ENCODE measurements at regions not wholly inside any gene's neighbourhood (a gene's known extent, or its start where the extent isn't known, plus 50 kb on each side); places are given as distances from the start of the nearest gene placed in this dataset.

DNA sequence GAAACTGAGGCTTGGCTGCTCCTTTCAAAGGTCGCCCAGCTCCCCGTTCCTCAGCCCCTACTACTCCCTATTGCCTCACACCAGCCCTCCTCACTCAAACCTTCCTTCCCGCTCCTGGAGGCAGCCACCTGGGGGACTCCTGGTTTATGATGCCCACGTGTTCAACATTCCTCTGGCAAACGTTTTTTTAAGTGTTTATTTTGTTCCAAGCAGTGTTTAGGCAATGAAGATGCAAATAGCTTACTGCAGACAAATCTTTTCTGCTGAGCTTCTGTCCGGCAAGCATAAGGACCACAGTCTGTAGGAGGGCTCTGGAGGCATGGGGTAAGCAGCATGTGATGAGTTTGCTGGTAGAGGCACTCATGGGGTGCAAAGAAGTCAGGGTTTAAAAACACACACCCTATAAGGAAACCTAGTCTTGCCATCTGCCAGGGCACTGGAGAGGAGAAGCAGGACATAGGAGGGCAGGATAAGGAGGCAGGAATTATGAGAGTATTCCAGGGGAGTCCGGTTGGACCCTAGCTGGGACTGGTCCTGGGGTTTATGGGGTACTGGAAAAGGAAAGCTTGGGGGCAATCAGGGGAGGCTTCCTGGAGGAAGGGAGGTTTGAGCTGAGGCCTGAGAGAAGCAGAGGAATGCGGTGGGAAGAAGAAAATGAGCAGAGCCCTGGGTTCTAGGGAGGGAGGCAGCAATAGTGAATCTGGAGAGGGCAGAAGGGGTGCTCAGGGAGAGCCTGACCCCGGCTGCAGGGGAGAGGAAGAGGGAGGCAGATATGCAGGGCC lies 123.3 kb downstream of the NCOR2 start:
- no peak for DNase-seq

- no peak for DNase-seq
Measured at GRCh38 chr12:124442772-124443445, 124.5 kb downstream of the NCOR2 start.

DNA sequence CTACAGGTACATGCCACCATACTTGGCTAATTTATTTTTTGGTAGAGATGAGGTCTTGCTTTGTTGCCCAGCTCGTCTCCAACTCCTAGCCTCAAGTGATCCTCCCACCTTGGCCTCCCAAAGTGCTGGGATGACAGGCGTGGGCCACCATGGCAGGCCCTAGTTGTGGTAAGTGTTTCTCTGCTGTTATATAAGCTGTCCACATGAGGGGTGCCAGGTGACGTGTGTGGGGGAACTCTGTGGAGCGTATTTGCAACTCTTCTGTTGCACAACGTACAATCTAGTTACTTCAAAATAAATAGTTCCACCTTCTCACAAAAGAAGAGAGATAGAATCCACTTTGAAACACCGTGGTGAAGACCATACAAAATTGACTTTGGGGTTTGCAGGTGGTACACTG lies 125.1 kb downstream of the NCOR2 start:
- DNase-seq, result no peak

DNA sequence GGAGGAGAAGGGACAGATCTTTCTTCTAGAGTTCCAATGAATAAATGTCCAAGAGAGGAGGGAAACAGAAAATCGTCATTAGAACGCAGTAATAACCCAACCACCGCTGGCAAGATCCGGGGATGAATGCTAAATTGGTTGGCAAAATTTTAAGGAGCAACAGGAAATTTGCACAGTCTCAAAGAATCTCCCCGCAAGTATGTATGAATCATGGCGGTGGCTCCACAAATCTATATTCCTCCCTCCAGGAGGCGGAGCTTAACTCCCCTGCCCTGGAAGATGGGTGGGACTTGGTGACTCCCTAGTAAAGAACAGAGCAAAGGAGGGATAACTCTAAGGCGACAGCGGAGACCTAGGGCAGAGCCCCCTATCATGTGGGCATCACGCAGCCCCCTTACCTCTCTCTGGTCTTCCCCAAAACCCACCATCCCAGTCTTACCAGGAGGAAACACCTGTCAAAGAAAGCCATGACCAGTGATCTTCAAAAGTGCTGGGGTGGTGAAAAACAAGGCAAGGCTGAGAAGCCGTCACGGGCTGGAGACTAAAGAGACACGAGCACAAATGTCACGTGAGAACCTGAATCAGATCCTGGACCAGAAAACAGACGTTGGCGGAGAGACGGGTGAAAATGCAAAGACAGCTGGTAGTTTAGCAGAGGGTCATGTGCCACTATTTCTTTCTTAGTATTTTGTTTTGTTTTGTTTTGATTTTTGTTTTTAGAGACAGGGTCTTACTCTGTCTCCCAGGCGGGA lies 125.8 kb downstream of the NCOR2 start:
- peak; percentile 28 for DNase-seq

DNA sequence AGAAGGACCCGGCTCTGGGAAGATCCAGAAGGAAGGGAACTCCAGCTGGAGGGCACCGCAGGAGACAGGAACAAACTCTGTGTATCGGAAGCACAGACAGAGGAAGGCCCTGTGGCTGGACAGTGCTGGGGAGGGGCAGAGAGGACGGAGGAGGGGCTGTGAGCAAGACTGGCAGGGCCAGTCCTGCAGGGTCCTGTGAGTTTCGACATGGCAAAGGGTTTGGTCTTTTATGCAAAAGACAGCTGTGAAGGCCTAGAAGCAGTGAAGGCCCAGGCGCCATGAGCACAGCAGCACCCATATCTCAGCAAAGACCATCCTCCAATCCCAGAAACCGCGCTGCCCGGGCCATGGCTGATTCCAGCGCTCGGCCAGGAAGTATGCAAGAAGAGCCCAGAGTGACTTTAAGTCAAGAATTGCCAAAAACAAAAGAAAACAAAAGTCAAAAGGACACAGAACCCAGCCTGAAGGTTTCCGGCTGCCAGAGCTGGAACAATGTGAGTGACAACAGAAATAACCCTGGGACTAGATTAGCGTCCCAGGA lies 126.5 kb downstream of the NCOR2 start:
- DNase-seq, result no peak

- DNase-seq, result no peak
Measured at GRCh38 chr12:124440031-124440626, 127.3 kb downstream of the NCOR2 start.

GRCh38 chr12:124438437-124439056 lies 128.9 kb downstream of the NCOR2 start:
- DNase-seq, result no peak

DNA sequence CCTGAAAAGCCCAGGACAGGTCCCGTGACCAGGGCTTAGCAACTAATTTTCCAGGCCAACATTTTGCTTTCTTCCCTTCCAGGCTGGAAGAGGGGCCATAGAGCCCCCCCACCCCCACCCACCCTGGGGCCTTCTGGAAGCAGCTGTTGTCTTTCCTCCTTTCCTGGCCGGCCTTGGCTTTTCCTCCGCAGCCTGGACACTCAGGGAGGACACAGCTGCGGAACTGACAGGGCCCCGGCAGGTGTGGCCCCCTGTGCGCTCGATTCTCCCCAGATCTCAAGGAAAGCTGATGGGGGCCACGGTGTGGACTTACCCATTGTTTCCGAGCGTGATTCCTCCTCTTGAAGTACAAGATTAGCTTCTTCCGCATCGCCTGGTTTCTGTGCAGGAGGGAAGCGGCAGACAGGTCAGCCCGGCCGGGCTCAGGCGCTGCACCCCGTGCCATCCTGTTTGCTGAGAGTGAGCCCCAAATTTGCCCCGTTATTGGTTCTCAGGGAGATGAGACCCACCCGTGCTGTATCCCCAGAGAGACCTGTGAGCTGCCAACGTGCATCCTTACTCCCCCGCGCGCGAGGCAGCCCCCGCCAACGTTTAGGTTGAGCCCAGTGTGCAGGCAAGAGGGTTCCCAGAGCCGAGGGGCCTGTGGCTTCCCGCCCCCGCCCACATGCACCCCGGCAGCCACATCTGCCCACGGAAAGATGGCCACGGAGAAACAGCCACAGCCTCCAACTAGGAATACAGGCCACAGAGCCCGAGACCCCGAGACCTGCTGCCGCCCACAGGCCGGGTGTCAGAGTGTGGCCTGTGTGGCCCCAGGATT lies 129.6 kb downstream of the NCOR2 start:
- DNase-seq, result no peak

DNA sequence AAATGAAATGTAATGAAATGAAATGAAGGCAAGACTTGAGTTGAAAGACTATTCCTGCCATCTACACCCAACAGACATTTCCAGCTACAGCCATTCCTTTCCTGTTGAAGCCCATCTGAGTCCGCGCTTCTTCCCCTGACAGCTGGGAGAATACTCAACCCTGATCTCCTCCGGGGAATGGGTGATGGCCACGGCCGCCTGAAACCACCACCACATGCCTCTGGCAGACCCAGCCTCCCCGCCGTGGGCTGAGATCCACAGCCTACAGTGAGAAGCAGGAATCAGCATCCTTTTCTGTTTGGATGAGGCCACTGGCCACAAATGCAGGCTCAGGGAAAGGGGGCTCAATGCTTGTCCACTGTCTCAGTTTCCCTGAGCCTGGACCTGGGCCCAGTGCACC lies 130.3 kb downstream of the NCOR2 start:
- no peak for DNase-seq

GRCh38 chr12:124436366-124436765 lies 131.0 kb downstream of the NCOR2 start:
- no peak for DNase-seq

GRCh38 chr12:124435806-124436345 lies 131.5 kb downstream of the NCOR2 start:
- no peak for DNase-seq

DNA sequence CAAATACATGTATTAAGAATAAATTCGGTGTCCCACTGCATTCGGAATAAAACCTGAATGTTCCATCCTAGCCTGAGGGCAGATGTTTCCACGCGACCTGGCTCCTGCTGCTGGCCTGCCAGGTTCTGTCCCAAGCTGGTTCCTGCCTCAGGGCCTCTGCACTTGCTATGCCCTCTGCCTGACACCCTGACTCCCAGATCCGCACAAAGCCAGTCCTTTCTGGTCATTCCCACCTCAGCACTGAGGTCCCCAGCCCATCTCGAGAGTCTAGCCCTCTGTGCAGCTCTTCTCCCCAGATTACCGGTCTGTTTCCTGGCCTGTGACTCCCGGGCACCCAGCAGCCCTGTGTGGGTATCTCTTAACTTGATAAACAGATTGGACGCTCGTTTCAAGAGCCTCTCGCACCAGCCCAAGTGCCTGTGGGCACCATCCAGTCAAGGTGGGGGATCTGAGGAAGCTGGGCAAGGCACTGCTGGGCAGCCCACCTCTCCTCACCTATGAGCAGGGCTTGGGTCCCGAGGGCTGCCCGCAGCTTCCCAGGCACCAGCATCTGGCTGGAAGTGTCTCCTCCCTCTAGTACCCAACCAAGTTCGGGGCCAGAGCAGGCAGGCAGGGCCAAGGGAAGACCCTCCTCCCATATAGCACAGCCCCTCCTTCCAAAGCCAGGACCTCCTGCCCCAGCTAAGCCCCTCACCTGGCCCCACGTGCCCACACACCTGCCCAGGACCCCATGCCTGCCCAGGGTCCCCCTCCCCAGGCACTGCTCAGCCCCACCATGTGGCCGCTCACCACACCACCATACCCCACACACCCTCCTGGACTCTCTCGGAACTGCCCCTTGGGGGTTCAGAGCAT lies 132.2 kb downstream of the NCOR2 start:
- DNase-seq, result no peak

- no peak for DNase-seq
Measured at GRCh38 chr12:124434354-124434753, 133.1 kb downstream of the NCOR2 start.

DNA sequence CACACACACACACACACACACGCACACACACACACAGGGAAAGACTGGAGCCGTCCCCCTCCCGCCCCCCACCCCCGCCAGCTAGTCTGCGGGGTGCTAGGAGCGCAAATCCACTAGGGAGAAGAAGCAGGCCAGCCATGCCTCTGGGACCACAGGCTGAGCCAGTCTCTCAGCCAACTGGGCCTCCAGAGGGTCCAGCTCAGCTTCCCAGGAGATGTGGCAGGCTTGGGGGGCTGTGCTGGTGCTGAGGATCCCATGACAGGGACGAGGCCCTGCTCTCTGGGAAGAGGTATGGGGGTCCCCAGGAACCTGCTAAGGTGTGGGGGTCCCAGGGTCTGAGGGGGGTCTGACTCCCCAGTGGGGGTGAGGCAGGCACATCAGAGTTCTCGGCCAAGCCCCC lies 133.5 kb downstream of the NCOR2 start:
- DNase-seq, result no peak

- no peak for DNase-seq
Measured at GRCh38 chr12:124433147-124433874, 134.1 kb downstream of the NCOR2 start.

DNA sequence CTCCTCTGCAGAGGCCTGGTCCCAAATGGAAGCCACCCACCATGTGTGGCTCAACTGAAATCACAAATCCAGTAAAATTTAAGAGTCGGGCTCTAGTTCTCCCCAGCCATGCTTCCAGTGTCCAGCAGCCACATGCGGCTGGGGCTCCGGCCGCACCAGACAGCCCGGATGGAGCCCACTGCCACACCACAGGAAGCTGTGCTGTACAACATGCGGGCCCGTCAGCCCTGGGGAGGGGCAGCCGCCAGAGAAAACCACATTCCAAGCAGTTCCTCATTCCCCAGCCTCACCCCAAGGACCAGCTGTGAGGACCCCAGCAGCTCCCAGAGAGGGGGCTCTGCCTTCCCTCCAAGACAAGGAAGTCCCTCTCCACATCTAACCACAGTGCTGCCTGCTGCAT lies 135.0 kb downstream of the NCOR2 start:
- no peak for DNase-seq

- no peak for DNase-seq
Measured at GRCh38 chr12:124431971-124432370, 135.4 kb downstream of the NCOR2 start.

DNA sequence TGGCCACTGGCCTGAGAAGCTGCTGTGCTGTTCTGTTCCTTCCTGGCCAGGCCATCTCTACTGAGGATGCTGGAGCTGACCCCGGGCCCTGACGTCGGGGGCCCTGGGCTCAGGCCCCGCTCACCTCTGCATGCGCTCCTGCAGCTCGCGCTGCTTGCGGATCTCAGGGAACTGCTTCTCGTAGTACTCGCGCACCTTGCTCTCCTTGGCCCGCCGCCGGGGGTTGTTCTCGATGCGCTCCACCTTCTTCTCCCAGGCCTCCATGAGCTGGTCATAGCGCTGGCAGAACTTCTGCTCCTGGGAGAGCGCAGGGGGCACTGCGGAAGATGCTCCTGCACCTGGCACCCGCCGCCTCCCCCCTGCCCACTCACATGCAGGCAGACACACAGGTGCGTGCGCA lies 135.6 kb downstream of the RFLNA start:
- no peak for DNase-seq

- DNase-seq, result no peak
Measured at GRCh38 chr12:124429535-124429934, 134.6 kb downstream of the RFLNA start.

All from occipital lobe (tissue), 1 donor.